Islet precursor cell (in vitro differentiated cells): ENCODE measurements at regions not wholly inside any gene's neighbourhood (a gene's known extent, or its start where the extent isn't known, plus 50 kb on each side); places are given as distances from the start of the nearest gene placed in this dataset.

Experiments used
- DNase-seq: peaks from one replicate; pipeline ENCODE4 v3.0.0-alpha.2; 2018

- DNase-seq, result no peak
These were observed 56.8 kb downstream of the IZUMO3 start for GRCh38 chr9:24488896-24489295.

DNA sequence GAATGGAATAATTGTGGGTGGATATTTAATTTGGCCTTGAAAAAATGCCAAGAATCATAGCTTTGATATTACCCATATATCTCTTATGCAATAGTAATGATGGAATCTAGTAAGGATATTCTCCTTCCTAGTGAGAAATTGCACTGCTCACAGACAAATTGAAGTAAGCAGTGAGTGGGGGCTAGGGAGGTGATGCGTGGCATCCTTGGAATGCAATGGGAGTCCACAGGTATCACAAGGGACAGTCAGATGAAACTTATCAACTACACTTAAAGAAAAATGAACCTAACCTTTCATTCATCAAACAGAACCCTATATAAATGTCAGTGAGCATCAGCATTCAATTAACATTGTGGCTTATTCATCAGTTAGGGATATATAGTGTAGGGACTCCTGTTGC is 57.8 kb downstream of the IZUMO3 start:
- no peak for DNase-seq

DNA sequence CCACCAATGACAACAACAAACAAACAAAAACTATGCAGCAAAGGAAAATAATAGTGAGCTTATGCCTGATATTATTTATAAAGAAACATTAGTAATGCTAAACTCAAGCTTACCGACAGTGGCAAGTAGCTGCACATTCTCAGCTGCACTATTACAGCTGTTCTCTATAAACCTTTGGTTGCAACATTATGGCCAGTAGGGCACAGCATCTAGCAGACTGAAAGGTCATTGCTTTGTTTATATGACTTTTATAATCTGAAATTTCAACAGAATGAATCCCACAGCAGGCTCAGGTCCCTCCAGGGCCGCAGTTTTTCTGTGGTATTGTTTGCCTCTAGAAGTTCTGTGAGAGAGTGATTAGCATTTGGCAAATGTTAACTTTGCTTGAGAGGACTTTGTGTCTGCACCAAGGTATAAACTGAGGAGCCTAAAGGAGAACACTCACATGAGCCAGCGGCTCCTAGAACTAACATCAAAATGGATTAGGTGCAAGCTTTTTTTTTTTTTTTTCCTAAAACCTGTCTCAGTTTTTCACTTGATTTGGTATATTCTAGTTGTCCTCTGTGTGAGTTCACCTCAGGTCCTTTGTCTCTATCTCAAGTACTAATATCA is 58.3 kb downstream of the IZUMO3 start:
- no peak for DNase-seq

GRCh38 chr9:24479361-24480059 is 66.2 kb downstream of the IZUMO3 start:
- DNase-seq, result no peak

DNA sequence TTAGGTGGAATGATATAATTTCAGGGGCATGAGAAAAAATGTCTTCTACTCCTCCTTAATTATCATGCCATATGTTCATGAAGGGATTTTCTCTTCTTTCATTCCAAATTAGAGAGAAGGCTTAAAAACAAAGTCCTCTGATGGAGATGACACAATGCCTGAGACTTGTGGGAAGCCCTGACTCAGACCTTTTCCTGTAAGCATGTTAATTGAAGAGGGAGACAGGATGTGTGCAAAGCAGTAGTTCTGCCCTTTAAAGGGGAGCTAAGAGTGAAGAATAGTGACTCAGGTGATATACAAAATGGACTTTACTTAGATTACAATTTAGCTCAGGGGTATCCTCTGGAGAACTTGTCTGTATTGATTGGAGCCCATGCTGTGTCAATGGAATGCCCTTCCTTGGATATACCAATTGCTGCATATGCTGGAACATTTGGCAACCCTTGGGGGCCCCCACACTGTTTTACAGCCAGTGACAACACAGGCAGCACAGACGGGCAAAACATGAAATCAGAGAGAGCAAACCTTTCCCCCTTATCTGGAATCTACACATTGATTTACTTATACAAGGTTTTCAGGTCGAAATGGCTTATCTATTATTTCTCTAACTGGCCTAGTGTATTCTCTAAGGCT is 81.3 kb downstream of the IZUMO3 start:
- DNase-seq, result peak; percentile 70

- DNase-seq, result no peak
These were observed 82.7 kb downstream of the IZUMO3 start for GRCh38 chr9:24462951-24463350.

DNA sequence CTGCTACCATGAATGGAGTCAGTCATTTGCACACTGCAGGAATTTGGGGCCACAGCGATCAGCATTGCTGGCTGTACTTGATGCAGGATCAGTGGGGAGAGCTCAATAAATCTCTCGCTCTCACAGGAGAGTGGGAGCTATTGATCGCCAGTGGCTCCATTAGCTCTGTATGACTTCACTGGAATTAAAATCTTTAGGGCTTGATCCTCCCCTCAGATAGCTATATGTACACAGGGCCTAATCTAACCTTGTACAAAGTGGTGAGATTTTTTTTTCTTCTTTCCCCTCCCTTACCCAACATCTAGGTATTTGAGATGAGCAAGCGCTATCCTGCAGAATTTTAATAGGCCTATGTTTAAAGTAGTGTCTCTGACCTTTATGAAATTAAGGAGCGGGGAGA is 84.9 kb downstream of the IZUMO3 start:
- DNase-seq, result no peak

GRCh38 chr9:24459953-24460352 is 85.7 kb downstream of the IZUMO3 start:
- no peak for DNase-seq

DNA sequence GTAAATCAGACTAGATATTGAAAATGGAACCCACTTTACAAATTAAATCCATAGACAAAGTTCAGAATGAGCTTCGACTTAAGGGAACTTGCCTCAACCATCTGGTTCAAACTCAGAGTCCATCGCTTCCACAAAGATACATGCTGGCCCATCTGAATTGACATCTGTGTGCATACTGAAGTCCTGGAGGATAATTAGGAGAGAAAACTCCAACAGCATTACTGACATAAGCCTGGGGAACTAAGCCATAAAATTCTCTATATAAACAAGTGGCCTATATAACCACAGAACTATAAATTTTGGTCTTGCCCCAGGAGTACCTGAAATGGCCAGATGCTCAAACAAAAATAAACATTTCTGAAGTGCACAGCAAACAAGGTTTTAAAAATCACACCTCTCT is 94.4 kb downstream of the IZUMO3 start:
- DNase-seq, result no peak

GRCh38 chr9:24449976-24450375 is 95.7 kb downstream of the IZUMO3 start:
- DNase-seq, result no peak

DNA sequence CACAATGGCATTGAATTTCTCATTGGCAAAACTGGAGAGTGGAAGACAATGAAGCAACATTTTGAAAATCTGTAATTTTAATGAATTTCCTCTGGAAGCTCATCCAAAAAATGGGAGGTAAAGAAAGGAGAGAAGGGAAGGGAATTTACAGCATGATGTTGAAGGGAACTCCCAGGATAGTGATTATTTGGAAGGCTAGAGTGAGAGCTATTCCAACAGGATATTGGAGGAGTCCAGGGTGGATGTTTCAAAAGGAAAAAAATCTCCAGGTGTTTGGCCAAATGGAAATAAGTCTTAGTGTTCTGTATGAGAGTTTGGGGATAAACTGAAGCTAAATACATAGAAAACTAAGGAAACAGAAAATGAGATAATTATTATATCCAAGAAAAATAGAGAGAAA is 106.2 kb downstream of the IZUMO3 start:
- no peak for DNase-seq

DNA sequence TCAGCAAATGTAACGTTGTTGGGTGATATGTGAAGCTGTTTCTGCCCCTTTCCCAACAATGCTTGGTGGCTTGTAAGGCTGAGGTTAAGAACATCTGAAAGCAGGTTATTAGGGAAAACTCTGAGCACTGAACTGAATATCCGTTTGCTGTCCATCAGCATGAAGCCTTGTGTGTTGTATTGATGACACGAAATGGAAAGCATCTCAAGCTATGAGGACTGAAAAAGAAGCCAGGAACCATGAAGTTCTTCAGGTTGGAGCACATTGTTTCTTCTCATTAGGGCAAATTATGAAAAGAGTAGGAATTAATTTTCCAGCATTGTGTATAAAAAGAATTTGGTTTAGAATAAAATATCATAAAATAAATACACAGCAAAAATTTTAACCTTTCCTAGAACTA is 106.8 kb downstream of the IZUMO3 start:
- DNase-seq, result no peak

DNA sequence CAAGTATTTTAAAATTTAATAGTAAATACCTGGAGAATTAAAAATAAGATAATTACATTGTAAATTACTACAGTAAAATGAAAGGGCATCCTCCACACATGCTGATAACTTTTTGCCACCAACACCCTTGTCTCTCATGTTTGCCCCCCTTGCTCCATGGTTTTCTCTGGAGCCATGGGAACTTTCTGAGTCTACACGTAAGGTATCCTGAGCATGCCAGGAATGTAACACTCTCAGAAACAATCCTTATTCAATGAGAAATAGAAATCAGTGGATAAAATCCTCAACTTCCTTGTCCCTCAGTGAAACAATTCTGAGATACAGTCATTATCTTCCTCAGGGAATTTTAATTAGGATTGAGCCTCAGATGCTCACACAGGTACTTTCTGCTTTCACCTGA is 108.9 kb downstream of the IZUMO3 start:
- peak; percentile 79 for DNase-seq

GRCh38 chr9:24434183-24434582 is 111.5 kb downstream of the IZUMO3 start:
- DNase-seq, result no peak

DNA sequence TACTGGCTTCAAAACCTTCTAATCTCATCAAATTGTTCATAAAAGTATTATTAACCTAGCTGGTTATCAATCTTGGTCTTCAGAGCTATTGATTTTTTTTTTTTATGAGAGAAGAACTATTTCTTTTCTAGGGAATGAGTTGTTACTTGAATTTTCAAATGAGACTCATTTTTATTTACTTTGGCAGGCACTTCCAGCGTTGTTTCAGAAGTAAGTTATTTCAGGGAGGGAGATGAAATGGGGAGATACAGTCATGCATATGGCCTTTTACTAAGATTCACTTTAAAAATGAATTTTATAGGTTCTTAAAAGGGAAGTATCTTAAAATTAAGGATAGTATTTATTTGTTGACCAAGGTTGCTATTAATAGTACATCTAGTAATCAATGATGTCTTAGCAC is 129.6 kb downstream of the IZUMO3 start:
- DNase-seq, result no peak

GRCh38 chr9:24413651-24414050 is 132.0 kb downstream of the IZUMO3 start:
- no peak for DNase-seq

- no peak for DNase-seq
These were observed 147.2 kb downstream of the IZUMO3 start for GRCh38 chr9:24398466-24398865.

- DNase-seq, result peak; percentile 80
These were observed 154.6 kb downstream of the IZUMO3 start for GRCh38 chr9:24391095-24391494.

GRCh38 chr9:24385077-24385476 is 160.6 kb downstream of the IZUMO3 start:
- DNase-seq, result no peak

GRCh38 chr9:24382566-24382965 is 163.1 kb downstream of the IZUMO3 start:
- no peak for DNase-seq

DNA sequence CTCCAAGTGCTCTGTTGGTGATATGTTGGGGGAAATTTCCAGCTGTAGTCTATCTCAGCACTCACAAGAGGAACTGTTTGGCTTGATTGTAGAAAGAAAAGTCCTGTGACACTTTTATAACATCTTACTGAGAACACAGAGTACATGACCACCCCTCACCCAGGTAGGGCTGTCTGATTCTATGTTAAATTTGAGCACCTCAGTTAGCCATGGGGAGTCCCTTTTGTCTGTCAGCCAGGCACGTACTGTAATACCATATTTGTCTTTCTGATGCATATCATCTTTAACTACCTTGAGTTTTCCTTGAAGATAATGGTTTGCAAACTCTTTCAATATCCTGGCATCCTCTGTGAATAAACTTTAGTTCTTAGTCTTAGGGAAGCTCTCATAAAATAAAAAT is 164.5 kb downstream of the IZUMO3 start:
- no peak for DNase-seq

GRCh38 chr9:24359046-24359445 is 186.7 kb downstream of the IZUMO3 start:
- DNase-seq, result no peak

GRCh38 chr9:24351973-24352372 is 193.7 kb downstream of the IZUMO3 start:
- no peak for DNase-seq

DNA sequence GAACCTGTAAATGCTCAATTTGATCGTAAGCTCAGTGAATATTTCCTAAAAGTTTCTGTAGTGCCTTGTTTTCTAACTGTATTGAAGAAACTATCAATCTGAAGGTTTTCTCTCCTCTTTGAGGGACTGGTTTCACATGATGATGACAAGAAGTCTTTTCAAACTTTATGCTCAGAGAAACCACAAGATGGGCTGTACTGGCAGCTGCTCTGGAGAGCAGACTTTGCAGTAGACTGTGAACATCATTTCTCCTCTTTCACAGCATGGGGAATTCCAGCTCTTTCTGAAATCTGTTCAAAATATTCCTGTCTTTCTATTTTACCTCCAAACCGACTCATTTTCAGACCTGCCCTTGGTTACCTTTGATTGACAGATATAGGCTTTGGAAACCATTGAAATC is 194.4 kb downstream of the IZUMO3 start:
- no peak for DNase-seq

DNA sequence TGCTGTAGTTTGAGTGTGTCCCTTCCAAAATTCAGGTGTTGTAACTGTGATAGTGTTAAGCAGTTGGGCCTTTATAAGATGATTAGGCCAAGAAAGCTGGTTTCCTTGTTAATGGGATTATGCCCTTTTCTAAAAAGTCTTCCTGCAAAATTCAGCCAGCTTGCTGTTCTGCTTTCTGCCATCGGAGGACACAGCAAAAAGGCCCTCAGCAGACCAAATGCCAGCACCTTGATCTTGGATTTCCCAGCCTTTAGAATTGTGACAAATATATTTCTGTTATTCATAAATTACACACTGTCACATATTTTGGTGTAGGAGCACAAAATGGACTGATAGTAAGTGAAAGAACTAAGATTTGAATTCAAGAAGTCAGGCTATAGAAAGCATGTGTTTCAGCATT is 203.2 kb downstream of the IZUMO3 start:
- no peak for DNase-seq
